Sigmoid colon (tissue), 6 donors: ENCODE measurements at regions not wholly inside any gene's neighbourhood (a gene's known extent, or its start where the extent isn't known, plus 50 kb on each side); places are given as distances from the start of the nearest gene placed in this dataset.

Experiments used
- DNase-seq: peaks from one replicate; pipeline ENCODE4 v3.0.0-alpha.2; 2019
- H3K27ac ChIP-seq, 4 donors: fragments of 200-600 bp; sonication (generic); one replicate each; pipeline ENCODE4 v1.5.1; 2016 to 2019; ENCODE audit warnings: mild to moderate bottlenecking in 1 of 4
- H3K27me3 ChIP-seq, 3 donors: fragments of 200-600 bp; sonication (generic); one replicate each; pipeline ENCODE4 v1.5.1; 2019; ENCODE audit warnings: mild to moderate bottlenecking in 1 of 3
- H3K36me3 ChIP-seq, 4 donors: fragments of 200-600 bp; sonication (generic); one replicate each; pipeline ENCODE4 v1.5.1; 2016 to 2019
- H3K4me1 ChIP-seq, 4 donors: fragments of 200-600 bp; sonication (generic); one replicate each; pipeline ENCODE4 v1.5.1; 2017 to 2019
- H3K4me3 ChIP-seq, 4 donors: fragments of 200-600 bp; sonication (generic); one replicate each; pipeline ENCODE4 v1.5.1; 2017 to 2019; ENCODE audit warnings: mild to moderate bottlenecking in 2 of 4, moderate library complexity in 1 of 4
- H3K9me3 ChIP-seq, 4 donors: fragments of 200-600 bp in 3 of 4; sonication (generic) in 3 of 4; one replicate each; pipeline versions ENCODE4 v1.5.1 to v1.6.1; 2013 to 2019
- CTCF ChIP-seq, 4 experiments: fragments of 450-650 bp in 3 of 4; fragments of 200-600 bp in 1 of 4; IDR thresholded peaks; one replicate each; pipeline ENCODE4 v1.5.1; 2016 to 2019; ENCODE audit warnings: antibody characterized with exemption in 4 of 4, mild to moderate bottlenecking in 3 of 4, moderate library complexity in 2 of 4
- EP300 ChIP-seq, 4 donors: sonication (generic); formaldehyde crosslinking; IDR thresholded peaks; one replicate each; pipeline ENCODE4 v1.6.1; 2017; ENCODE audit warnings: antibody characterized with exemption in 4 of 4
- POLR2A ChIP-seq, 2 donors: fragments of 450-650 bp; IDR thresholded peaks; one replicate each; pipeline ENCODE4 v1.6.1; 2016; ENCODE audit warnings: antibody characterized with exemption in 2 of 2, mild to moderate bottlenecking in 2 of 2, moderate library complexity in 2 of 2
- POLR2AphosphoS5 ChIP-seq, 4 donors: sonication (generic); formaldehyde crosslinking; IDR thresholded peaks; one replicate each; pipeline ENCODE4 v1.6.1; 2017; ENCODE audit warnings: antibody characterized with exemption in 4 of 4
- WGBS, 2 donors: extraction: QIAGEN DNeasy Blood & Tissue Kit; methylation state at CpG; one replicate each; pipeline ENCODE4 v1.1.7; 2013; 5-methylcytosine and 5-hydroxymethylcytosine counted together
- intact Hi-C: fragments of 100-400 bp; cut with DNase I; formaldehyde crosslinking; loops from one replicate; pipeline ENCODE4 v1.15.1; 2023
- donor health status: healthy with polysubstance abuse.
- donor health status: healthy.

- Histone ChIP-seq H3K27me3 (no peaks in the 10 kb centered on the region), H3K4me1 (no peaks in the 10 kb centered on the region), H3K9me3 (no peaks in the 10 kb centered on the region), H3K36me3 (no peaks in the 10 kb centered on the region), H3K4me3 (no peak overlapping the region), H3K27ac (no peak overlapping the region)
- no peak for DNase-seq
- TF ChIP-seq EP300 (IDR thresholded peaks at IDR 0.05), result no peak
- no peak for TF ChIP-seq CTCF (IDR thresholded peaks at IDR 0.05)
- TF ChIP-seq POLR2A (IDR thresholded peaks at IDR 0.05), result no peak
- TF ChIP-seq POLR2AphosphoS5 (IDR thresholded peaks at IDR 0.05), result no peak
- intact Hi-C loops, result no loop called here
- 76 to 85% methylated on average over 3 of the region's 3 CpGs for WGBS, 2 donors
Measured at GRCh38 chr2:154532004-154532403, 166.5 kb upstream of the KCNJ3 start.

GRCh38 chr2:154532763-154533162 is 165.7 kb upstream of the KCNJ3 start:
- no peaks in the 10 kb centered on the region for H3K4me1 ChIP-seq
- no peak overlapping the region for H3K4me3 ChIP-seq
- no peak for DNase-seq
- H3K9me3 ChIP-seq, result no peaks in the 10 kb centered on the region
- no peaks in the 10 kb centered on the region for H3K27me3 ChIP-seq
- H3K27ac ChIP-seq, result no peak overlapping the region
- intact Hi-C loops, result no loop called here
- H3K36me3 ChIP-seq, result no peaks in the 10 kb centered on the region
- WGBS, 2 donors, result 66 to 85% methylated on average over 2 of the region's 2 CpGs
- TF ChIP-seq EP300 (IDR thresholded peaks at IDR 0.05) (no peak), CTCF (IDR thresholded peaks at IDR 0.05) (no peak), POLR2AphosphoS5 (IDR thresholded peaks at IDR 0.05) (no peak), POLR2A (IDR thresholded peaks at IDR 0.05) (no peak)

- intact Hi-C loops, result no loop called here
- WGBS, 2 donors, result 84 to 86% methylated on average over 7 of the region's 7 CpGs
- no peak for TF ChIP-seq POLR2A (IDR thresholded peaks at IDR 0.05)
- TF ChIP-seq POLR2AphosphoS5 (IDR thresholded peaks at IDR 0.05), result no peak
- TF ChIP-seq EP300 (IDR thresholded peaks at IDR 0.05), result no peak
- no peak for TF ChIP-seq CTCF (IDR thresholded peaks at IDR 0.05)
Measured at GRCh38 chr2:154533300-154533940, 165.1 kb upstream of the KCNJ3 start.

GRCh38 chr2:154537024-154537423 is 161.5 kb upstream of the KCNJ3 start:
- no peak overlapping the region for H3K4me3 ChIP-seq
- H3K4me1 ChIP-seq, result no peaks in the 10 kb centered on the region
- intact Hi-C loops, result no loop called here
- no peaks in the 10 kb centered on the region for H3K9me3 ChIP-seq
- no peak for DNase-seq
- no peaks in the 10 kb centered on the region for H3K27me3 ChIP-seq
- no peaks in the 10 kb centered on the region for H3K36me3 ChIP-seq
- no peak for TF ChIP-seq POLR2A (IDR thresholded peaks at IDR 0.05)
- no peak for TF ChIP-seq POLR2AphosphoS5 (IDR thresholded peaks at IDR 0.05)
- TF ChIP-seq EP300 (IDR thresholded peaks at IDR 0.05), result no peak
- TF ChIP-seq CTCF (IDR thresholded peaks at IDR 0.05), result no peak
- no peak overlapping the region for H3K27ac ChIP-seq

More at GRCh38 chr2:154533300-154533940, 165.1 kb upstream of the KCNJ3 start:
- H3K36me3 ChIP-seq, result no peaks in the 10 kb centered on the region
- H3K27ac ChIP-seq, result no peak overlapping the region
- H3K4me1 ChIP-seq, result no peaks in the 10 kb centered on the region
- H3K9me3 ChIP-seq, result no peaks in the 10 kb centered on the region
- no peak for DNase-seq
- no peak overlapping the region for H3K4me3 ChIP-seq
- H3K27me3 ChIP-seq, result no peaks in the 10 kb centered on the region
